Erythroblast (primary cell): ENCODE measurements at regions not wholly inside any gene's neighbourhood (a gene's known extent, or its start where the extent isn't known, plus 50 kb on each side); places are given as distances from the start of the nearest gene placed in this dataset.

Experiments
- GATA1 ChIP-seq: IDR thresholded peaks from 2 replicates; pipeline ENCODE4 v1.6.1; 2011; ENCODE audit warnings: low read depth, mild to moderate bottlenecking, control low read depth, low read length, moderate library complexity
- POLR2A ChIP-seq: IDR thresholded peaks from 2 replicates; pipeline ENCODE4 v1.6.1; 2011; ENCODE audit warnings: mild to moderate bottlenecking, low read length

DNA sequence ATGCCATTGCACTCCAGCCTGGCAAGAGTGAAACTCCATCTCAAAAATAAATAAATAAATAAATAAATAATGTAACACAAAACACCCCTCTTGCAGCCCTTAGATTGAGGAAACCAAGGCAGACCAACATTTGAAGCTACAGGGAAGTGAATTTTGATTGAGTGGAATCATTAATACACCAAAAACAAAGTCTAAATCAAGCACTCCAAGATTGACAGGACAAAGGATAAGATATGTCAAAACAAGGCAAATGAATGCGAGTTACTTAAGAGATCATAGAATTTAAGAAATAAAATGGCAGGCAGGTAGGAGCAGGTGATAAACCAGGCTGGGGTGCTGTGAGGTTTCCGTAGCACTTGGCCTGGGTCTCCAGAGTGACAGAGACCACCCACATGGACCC lies 54.9 kb upstream of the RAB12 start:
- TF ChIP-seq POLR2A = no peak
- TF ChIP-seq GATA1 = no peak
